GM19240 (cell line): ENCODE measurements at regions not wholly inside any gene's neighbourhood (a gene's known extent, or its start where the extent isn't known, plus 50 kb on each side); places are given as distances from the start of the nearest gene placed in this dataset.
"Not testable (repeated sequence)": the region's sequence is repeated elsewhere in the genome, so short reads cannot be mapped to it uniquely, and the experiment has no call there.

Experiments
- DNase-seq: peaks from one replicate; pipeline ENCODE4 v3.0.0; 2011; ENCODE audit warnings: low spot score; ENCODE audit not compliant: insufficient read length

- no peak for DNase-seq
Observed at GRCh38 chr16:87143661-87144121, 173.5 kb downstream of the C16orf95 start.

- DNase-seq, result no peak
Observed at GRCh38 chr16:87144232-87144631, 173.0 kb downstream of the C16orf95 start.

GRCh38 chr16:87145181-87146176 is 171.7 kb downstream of the C16orf95 start:
- no peak for DNase-seq

- no peak for DNase-seq
Observed at GRCh38 chr16:87146676-87147075, 170.5 kb downstream of the C16orf95 start.

GRCh38 chr16:87149051-87149450 is 168.1 kb downstream of the C16orf95 start:
- DNase-seq, result no peak

GRCh38 chr16:87150262-87150661 is 166.9 kb downstream of the C16orf95 start:
- no peak for DNase-seq

- no peak for DNase-seq
Observed at GRCh38 chr16:87150681-87151280, 166.4 kb downstream of the C16orf95 start.

GRCh38 chr16:87152221-87152755 is 164.9 kb downstream of the C16orf95 start:
- no peak for DNase-seq

- DNase-seq, result no peak
Observed at GRCh38 chr16:87153326-87153725, 163.9 kb downstream of the C16orf95 start.

GRCh38 chr16:87155315-87155714 is 161.9 kb downstream of the C16orf95 start:
- not testable (repeated sequence) for DNase-seq

GRCh38 chr16:87156195-87156594 is 161.0 kb downstream of the C16orf95 start:
- DNase-seq, result no peak

GRCh38 chr16:87160234-87160636 is 157.0 kb downstream of the C16orf95 start:
- no peak for DNase-seq

- DNase-seq, result no peak
Observed at GRCh38 chr16:87160701-87161337, 156.4 kb downstream of the C16orf95 start.

GRCh38 chr16:87161410-87161809 is 155.8 kb downstream of the C16orf95 start:
- not testable (repeated sequence) for DNase-seq

GRCh38 chr16:87161822-87162676 is 155.1 kb downstream of the C16orf95 start:
- DNase-seq, result no peak

- not testable (repeated sequence) for DNase-seq
Observed at GRCh38 chr16:87162799-87163198, 154.4 kb downstream of the C16orf95 start.

- DNase-seq, result no peak
Observed at GRCh38 chr16:87163637-87164036, 153.6 kb downstream of the C16orf95 start.

- no peak for DNase-seq
Observed at GRCh38 chr16:87165151-87165550, 152.0 kb downstream of the C16orf95 start.

GRCh38 chr16:87165885-87166284 is 151.3 kb downstream of the C16orf95 start:
- no peak for DNase-seq

- DNase-seq, result no peak
Observed at GRCh38 chr16:87166321-87166720, 150.9 kb downstream of the C16orf95 start.

- DNase-seq, result no peak
Observed at GRCh38 chr16:87166934-87167333, 150.3 kb downstream of the C16orf95 start.
